HFFc6 (cell line): ENCODE measurements at regions not wholly inside any gene's neighbourhood (a gene's known extent, or its start where the extent isn't known, plus 50 kb on each side); places are given as distances from the start of the nearest gene placed in this dataset.
"Not testable (repeated sequence)": the region's sequence is repeated elsewhere in the genome, so short reads cannot be mapped to it uniquely, and the experiment has no call there.

Source experiments
- DNase-seq: peaks from one replicate; pipeline ENCODE4 v3.0.0-alpha.2; 2018
- H3K27ac Mint-ChIP-seq: 2 replicates; pipeline ENCODE4 v1.8.0; 2020; ENCODE audit warnings: mild to moderate bottlenecking, mixed read lengths
- H3K27me3 Mint-ChIP-seq: 2 replicates; pipeline ENCODE4 v1.8.0; 2021; ENCODE audit warnings: mild to moderate bottlenecking, moderate library complexity, mixed read lengths; ENCODE audit not compliant: insufficient read depth
- H3K36me3 Mint-ChIP-seq: 2 replicates; pipeline ENCODE4 v1.8.0; 2021; ENCODE audit warnings: low read depth, mixed read lengths
- H3K4me1 Mint-ChIP-seq: 2 replicates; pipeline ENCODE4 v1.8.0; 2020; ENCODE audit warnings: low read depth, mixed read lengths
- H3K4me3 Mint-ChIP-seq: 2 replicates; pipeline ENCODE4 v1.8.0; 2020; ENCODE audit warnings: mild to moderate bottlenecking, moderate library complexity, mixed read lengths
- H3K9me3 Mint-ChIP-seq: 2 replicates; pipeline ENCODE4 v1.8.0; 2020; ENCODE audit warnings: mild to moderate bottlenecking, mixed read lengths
- CTCF ChIP-seq: fragments of 200-600 bp; sonication (generic); IDR thresholded peaks from 2 replicates; pipeline ENCODE4 v1.5.0; 2021; ENCODE audit warnings: antibody characterized with exemption, mild to moderate bottlenecking

DNA sequence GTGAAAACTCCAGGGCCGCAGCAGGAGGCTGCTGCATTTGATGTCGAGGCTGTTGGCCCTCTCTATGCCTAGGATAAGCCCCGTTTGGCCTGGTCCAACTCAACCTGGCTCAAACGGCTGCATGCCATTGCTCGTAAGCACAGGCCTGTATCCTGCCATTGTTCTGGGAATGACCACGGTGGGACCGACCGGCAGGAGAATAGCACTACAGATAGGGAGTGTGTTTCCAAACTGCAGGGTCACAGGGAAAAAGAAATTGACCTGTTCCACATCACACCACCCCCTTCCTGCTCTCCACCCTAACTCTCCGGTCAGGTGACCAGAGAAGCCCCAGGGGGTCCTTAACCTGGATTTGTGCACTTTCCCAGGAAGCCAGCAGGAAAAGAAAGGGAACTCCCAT lies 278.7 kb upstream of the KLF4 start:
- Mint-ChIP-seq H3K27ac (no peak overlapping the region), H3K9me3 (no peaks in the 10 kb centered on the region), H3K4me3 (no peak overlapping the region), H3K4me1 (no peaks in the 10 kb centered on the region), H3K36me3 (no peaks in the 10 kb centered on the region), H3K27me3 (peaks cover 3% of the 10 kb centered on the region; the same call in 1 of the 2 replicates)
- TF ChIP-seq CTCF = no peak
- DNase-seq = no peak

DNA sequence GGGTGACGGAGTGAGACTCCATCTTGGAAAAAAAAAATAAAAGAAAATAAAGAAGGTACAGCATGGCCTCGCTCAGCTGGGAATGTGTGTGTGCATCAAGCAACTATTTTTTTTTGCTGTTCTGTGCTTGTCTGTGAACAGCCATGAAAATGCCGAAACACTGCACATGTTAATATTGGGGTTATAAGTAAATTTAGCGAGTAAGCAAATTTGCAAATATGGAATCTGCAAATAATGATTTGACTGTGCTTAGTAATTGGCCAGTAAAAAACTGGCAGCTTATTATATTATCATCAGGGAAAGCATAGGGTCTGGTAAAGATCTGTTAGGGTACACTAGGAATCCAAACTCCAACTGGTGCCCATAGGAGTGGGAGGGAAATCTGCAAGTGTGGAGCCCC lies 278.1 kb upstream of the KLF4 start:
- TF ChIP-seq CTCF = no peak
- DNase-seq = no peak
- Mint-ChIP-seq H3K27ac (no peak overlapping the region), H3K36me3 (no peaks in the 10 kb centered on the region), H3K4me1 (no peaks in the 10 kb centered on the region), H3K9me3 (no peaks in the 10 kb centered on the region), H3K4me3 (no peak overlapping the region), H3K27me3 (peaks cover 3% of the 10 kb centered on the region; the same call in 1 of the 2 replicates)

DNA sequence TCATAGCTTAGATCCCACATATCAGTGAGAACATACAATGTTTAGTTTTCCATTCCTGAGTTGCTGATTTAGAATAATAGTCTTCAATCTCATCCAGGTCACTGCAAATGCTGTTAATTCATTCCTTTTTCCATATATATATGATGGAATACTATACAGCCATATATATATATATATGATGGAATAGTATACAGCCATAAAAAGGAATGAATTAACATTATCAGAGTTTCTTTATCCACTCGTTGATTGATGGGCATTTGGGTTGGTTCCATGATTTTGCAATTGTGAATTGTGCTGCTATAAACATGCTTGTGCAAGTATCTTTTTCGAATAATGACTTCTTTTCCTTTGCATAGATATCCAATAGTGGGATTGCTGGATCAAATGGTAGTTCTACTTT lies 273.9 kb upstream of the KLF4 start:
- not testable (repeated sequence) for H3K27me3 Mint-ChIP-seq, H3K9me3 Mint-ChIP-seq, H3K4me1 Mint-ChIP-seq, H3K27ac Mint-ChIP-seq, H3K4me3 Mint-ChIP-seq, H3K36me3 Mint-ChIP-seq, DNase-seq

DNA sequence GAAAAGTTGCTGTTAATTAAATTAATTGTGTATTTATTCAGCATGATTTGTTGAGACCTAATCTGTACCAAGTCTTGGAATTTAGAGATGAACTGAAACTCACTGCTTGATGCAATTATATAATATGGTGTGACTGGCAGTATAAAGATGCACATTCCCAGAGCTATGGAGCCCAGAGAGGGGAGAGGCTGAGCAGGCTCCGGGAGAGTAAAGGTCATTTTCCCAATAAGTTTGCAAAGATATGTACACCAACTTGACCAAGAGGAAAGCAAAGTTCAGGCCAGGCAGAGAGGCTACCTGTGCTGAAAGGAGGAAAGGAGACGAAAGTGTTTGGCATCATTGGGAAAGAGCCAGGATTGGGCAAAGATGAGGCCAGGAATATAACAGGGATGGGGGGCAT lies 271.7 kb upstream of the KLF4 start:
- DNase-seq = no peak
- Mint-ChIP-seq H3K4me1 (peaks cover under 1% of the 10 kb centered on the region; the same call in 1 of the 2 replicates), H3K9me3 (no peaks in the 10 kb centered on the region), H3K36me3 (no peaks in the 10 kb centered on the region; the same call in 1 of the 2 replicates), H3K4me3 (no peak overlapping the region), H3K27me3 (no peaks in the 10 kb centered on the region; the same call in none of the 2 replicates), H3K27ac (no peak overlapping the region)
- TF ChIP-seq CTCF = no peak

GRCh38 chr9:107760469-107761242 lies 271.1 kb upstream of the KLF4 start:
- no peak for TF ChIP-seq CTCF

DNA sequence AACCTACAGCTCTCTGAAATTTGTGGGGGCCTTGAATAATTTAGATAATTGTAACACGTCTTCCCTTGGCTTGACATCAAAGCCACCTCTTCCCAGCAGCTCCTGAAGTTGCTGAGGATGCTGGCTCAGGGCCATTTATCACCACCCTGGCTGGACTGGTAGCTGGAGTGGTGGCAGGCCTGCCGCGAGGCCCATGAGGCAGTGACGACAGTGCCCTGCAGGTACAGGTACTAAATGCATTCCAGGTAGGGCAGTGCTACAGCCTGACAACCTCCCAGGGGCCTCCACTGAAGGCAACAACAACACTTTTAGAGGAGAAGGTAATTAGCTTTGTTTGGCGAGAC lies 270.2 kb upstream of the KLF4 start:
- TF ChIP-seq CTCF = no peak
- no peak for DNase-seq
- Mint-ChIP-seq H3K27me3 (no peaks in the 10 kb centered on the region; the same call in none of the 2 replicates), H3K4me3 (no peak overlapping the region), H3K4me1 (peaks cover 15% of the 10 kb centered on the region), H3K36me3 (no peaks in the 10 kb centered on the region; the same call in 1 of the 2 replicates), H3K27ac (no peak overlapping the region), H3K9me3 (no peaks in the 10 kb centered on the region)

More at GRCh38 chr9:107760469-107761242, 271.1 kb upstream of the KLF4 start:
- H3K4me1 Mint-ChIP-seq = peaks cover 7% of the 10 kb centered on the region
- H3K27me3 Mint-ChIP-seq = no peaks in the 10 kb centered on the region; the same call in none of the 2 replicates
- H3K4me3 Mint-ChIP-seq = no peak overlapping the region
- H3K9me3 Mint-ChIP-seq = no peaks in the 10 kb centered on the region
- DNase-seq = no peak
- H3K27ac Mint-ChIP-seq = no peak overlapping the region
- H3K36me3 Mint-ChIP-seq = no peaks in the 10 kb centered on the region; the same call in 1 of the 2 replicates
